GM18907 (cell line): ENCODE measurements at regions not wholly inside any gene's neighbourhood (a gene's known extent, or its start where the extent isn't known, plus 50 kb on each side); places are given as distances from the start of the nearest gene placed in this dataset.
"Not testable (repeated sequence)": the region's sequence is repeated elsewhere in the genome, so short reads cannot be mapped to it uniquely, and the experiment has no call there.

Source experiments
- ATAC-seq: cut with Tn5 transposase; IDR thresholded peaks from one replicate; pipeline ENCODE4 v1.9.1; 2021; ENCODE audit warnings: mild to moderate bottlenecking, moderate library complexity; ENCODE audit not compliant: unreplicated experiment

GRCh38 chr4:186813377-186814068 is 89.9 kb upstream of the FAT1 start:
- peak; percentile 55 for ATAC-seq

- no peak for ATAC-seq
Measured at GRCh38 chr4:186814535-186815070, 90.9 kb upstream of the FAT1 start.

GRCh38 chr4:186819342-186820086 is 95.9 kb upstream of the FAT1 start:
- no peak for ATAC-seq

DNA sequence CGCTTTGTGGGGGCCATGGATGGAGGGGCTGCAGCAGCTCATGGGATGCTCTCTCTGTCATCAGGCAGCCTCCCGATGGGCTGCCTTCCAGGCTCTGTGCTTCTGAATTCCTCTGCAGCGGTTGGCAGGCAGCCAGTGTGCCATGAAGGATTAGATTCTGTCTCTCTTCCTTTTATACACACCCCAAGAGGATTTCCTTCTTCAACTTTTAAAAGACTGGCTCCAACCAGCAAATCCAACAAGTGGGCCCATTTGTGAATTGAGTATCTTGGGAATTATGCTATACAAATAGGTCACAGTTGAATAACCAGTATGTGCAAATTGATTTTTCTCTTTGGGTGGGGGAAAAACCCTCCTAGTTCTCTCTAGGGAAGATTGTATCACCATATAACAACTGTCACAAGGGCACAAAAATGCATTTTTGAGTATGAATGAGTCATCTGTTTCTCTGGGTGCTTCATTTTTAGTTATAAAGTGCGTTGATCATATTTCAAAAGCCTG is 96.8 kb upstream of the FAT1 start:
- peak; percentile 69 for ATAC-seq

DNA sequence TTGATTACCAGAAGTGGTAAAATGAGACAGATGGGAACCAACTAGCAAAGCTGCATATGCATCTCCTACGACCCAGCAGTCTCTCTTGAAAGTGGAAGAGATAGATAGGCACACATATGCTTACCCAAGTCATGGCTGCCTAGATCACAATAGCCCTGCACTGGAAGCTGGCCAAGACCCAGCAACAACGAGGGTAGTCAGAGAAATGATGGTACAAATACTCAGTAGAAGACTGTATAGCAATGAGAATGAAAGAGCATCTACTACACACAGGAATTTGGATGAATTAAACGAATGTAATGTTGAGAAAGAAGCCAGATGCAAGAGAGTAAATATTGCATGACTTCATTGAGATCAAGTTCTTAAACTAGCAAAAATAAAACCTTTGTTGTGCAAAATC is 100.3 kb upstream of the FAT1 start:
- ATAC-seq: no peak

GRCh38 chr4:186825069-186825468 is 101.4 kb upstream of the FAT1 start:
- no peak for ATAC-seq

DNA sequence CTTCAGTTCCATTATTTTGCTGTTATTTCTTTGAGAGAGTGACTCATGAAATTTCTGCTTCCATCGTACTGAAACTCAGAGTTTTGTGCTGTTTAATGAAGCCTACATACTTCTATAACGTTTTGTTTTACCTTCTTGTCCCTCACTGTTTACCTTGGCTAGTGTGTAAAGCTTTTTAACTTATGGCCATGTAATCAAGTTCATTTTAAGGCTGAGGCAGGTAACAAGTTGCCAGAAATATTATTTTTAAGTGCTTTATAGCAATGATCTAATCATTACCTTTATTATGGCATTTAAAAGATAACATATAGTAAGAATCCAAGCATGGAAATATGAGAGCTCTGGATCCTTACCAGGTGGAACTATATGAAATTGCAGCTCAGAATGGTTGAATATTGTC is 102.3 kb upstream of the FAT1 start:
- ATAC-seq: no peak

DNA sequence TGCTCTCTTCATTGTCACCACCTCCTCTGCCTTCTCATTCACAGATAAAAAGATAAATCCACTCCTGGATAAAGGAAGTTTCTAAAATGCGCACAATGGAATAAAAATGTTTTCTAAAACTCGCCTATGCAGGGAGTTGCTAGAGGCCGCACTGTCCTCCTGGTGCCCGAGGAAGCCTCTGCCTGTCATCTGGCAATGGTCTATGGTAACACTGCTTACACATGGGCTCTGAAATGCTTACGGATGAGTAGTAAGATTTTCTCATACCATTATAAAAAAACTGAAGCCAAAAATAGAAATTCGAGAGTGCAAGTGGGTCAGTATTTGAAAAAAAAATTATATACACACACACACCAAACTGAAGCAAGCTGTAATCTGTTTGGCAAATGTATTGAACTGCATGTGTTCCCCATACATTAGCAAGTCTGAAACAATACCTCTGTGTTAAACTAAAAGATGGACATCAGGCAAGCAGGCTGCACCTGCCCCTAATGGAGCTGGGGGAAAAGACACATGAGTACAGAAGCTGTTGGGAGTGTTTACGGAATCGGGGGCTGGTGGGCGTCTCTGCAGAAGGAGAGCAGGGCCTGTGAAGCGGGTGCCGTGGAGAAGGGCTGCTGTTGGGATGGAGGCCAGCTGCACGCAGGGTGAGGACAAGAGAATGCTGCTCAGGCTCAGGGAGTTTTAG is 103.3 kb upstream of the FAT1 start:
- ATAC-seq: no peak

DNA sequence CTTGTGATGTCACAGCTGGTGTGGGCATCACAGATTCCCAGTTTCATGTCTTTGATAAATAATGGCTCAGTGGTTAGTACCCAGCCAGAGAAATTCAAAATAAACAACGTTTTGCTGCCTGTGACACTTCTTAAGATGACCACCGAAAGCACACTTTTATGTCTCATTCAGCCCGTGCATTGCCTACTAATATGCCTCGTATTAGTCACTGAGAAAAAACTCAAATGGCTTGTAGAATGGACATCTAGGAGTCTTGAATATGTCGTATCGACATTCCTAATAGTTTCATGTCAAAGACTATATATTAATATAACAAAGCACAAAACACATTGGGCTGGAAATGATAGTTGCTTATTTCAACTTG is 103.9 kb upstream of the FAT1 start:
- no peak for ATAC-seq

GRCh38 chr4:186829097-186829496 is 105.4 kb upstream of the FAT1 start:
- peak; percentile 52 for ATAC-seq

- ATAC-seq: no peak
Measured at GRCh38 chr4:186829740-186830449, 106.2 kb upstream of the FAT1 start.

DNA sequence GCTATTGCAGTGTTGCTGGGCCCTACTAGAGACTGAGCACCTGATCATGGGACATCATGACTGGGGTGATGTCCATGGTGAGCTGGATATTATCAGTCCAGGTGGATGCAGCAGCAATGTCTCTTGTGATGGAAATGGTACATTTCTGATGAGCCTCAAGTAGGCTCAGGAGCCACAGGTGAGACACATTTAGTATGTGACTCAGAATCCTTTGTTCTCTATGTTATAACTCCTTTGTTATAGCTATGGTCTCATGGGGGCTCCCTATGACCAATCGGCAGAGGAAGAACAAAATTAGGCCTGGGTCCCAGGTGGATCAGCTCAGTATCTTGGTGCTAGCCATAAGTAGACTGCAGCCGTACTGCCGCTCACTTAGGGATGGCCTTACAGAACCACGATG is 107.9 kb upstream of the FAT1 start:
- no peak for ATAC-seq

GRCh38 chr4:186832906-186833305 is 109.2 kb upstream of the FAT1 start:
- no peak for ATAC-seq

DNA sequence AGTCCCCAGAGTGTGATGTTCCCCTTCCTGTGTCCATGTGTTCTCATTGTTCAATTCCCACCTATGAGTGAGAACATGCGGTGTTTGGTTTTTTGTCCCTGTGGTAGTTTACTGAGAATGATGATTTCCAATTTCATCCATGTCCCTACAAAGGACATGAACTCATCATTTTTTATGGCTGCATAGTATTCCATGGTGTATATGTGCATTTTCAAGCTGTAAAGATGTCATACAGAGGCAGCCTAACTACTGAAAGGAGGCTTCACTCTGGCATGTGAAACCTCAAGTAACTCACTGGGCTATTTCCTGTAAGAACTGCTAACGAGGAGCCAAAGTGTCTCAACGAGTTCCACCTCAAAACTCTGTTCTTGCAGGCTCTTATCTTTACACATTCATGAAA is 113.8 kb upstream of the FAT1 start:
- ATAC-seq: not testable (repeated sequence)

DNA sequence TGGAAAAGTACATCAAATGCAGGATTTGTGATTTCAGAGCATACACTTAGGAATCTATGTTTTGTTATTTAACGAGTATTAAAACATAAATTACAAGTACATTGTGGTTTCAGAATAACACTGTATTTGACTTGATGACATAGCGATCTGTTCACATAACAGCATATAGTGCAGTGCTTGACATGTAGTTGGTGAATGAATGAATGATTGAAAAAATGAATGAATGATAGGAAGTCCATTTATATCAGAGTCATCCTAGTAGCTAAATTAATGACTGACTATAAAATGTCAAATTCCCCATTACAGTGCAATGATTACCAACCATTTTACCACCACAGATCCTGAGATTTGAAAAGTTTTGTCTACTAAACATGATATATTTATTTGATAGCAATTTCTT is 114.6 kb upstream of the FAT1 start:
- no peak for ATAC-seq

GRCh38 chr4:186839122-186840037 is 115.7 kb upstream of the FAT1 start:
- peak; percentile 98 for ATAC-seq

DNA sequence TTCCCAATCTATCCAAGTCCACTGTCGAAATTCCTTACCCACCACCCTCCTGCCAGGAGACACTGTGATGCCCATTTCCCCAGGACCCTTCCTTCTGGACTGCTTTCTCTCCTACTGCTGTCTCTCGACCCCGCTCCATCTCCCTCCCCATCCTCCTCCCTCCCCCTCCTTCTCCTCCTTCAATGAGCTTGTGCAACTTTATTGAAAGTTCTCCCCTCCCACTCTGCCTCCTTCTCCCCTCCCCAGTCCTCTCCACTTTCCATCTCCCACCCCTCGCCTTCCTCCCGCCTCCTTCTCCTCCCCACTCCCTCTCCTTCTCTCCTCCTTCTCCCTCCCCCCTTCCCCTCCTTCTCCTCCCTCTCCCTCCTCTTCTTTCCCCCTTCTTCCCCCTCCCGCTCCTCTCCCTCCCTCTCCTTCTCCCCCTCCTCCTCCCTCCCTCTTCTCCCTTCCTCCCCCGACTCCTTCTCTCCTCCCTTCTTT is 116.6 kb upstream of the FAT1 start:
- no peak for ATAC-seq

DNA sequence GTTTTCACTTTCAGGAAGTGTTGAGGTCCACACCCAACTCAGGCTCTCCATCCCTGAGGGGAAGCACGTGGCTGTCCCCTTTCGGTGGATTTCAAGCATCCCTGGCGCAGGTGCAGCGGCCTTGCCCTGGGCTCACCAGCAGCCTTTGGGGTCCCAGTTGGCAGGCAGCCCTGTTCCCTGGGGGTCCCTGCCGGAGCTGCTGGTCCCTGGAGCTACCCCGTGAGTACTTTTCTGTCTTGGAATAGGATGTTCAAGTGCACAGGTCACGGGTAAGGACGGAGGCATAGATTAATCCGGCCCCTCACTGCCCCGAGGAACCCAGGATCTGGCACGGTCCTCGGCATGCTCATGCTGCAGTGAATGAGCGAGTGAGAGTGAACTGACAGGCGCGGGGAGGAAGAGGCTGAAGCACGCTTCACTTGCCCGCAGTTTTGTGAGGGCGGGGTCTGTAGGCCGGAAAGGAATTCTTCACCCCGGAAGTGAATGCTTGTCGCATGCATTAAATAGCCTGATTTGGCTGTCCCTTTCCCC is 117.2 kb upstream of the FAT1 start:
- ATAC-seq: no peak

GRCh38 chr4:186844059-186844681 is 120.5 kb upstream of the FAT1 start:
- ATAC-seq: no peak
